ENCODE measurements at regions not wholly inside any gene's neighbourhood (a gene's known extent, or its start where the extent isn't known, plus 50 kb on each side); places are given as distances from the start of the nearest gene placed in this dataset.

DNA sequence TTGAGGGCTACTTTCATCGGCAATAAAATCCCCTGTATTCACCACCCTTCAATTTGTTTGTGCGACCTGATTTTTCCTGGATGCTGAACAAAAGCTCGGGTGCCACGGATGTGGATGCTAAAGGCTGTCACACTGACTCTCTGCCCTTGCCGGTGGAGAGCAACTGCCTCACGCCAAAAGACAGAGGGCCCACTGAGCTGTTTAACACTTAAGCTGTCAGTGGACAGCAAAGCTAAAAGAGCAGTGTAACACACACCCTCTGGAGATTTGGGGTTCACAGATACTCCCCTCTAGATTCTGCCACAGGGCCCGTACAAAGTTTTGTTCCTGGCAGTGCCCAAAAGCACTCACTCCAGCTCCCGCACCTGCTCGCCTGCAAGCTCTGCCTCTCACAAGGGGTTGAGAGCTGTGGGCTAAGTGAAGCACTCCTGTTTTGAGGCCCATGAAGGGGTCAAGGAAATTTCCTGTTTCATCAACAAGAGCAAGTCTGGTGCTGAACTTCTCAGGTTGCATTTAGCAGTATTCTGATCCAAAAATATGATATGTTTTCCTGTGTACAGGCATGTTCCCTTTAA is 1571.9 kb downstream of the ADGRL3 start:
- Histone ChIP-seq H3K9me3 (ENCODE audit: control insufficient read depth in 2 of 3, insufficient read depth in 1 of 3, low read length in 3 of 3) (no peaks in the 10 kb centered on the region), H3K9ac (ENCODE audit: low read length in 3 of 3) (no peak overlapping the region), H3K36me3 (ENCODE audit: control insufficient read depth in 2 of 3, insufficient read depth in 3 of 3, low read length in 3 of 3) (no peaks in the 10 kb centered on the region), H3K27ac (ENCODE audit: low read depth in 2 of 2, low read length in 2 of 2) (no peak overlapping the region), H3K4me1 (ENCODE audit: control insufficient read depth in 2 of 3, insufficient read depth in 2 of 3, low read depth in 1 of 3, low read length in 3 of 3) (no peaks in the 10 kb centered on the region), H3K4me3 (ENCODE audit: low read length in 3 of 3) (no peak overlapping the region), H3K27me3 (ENCODE audit: control insufficient read depth, insufficient read depth, low read length) (no peaks in the 10 kb centered on the region)
- intact Hi-C loops (cut with DNase I) = no loop called here
- TF ChIP-seq CTCF (IDR thresholded peaks at IDR 0.05; ENCODE audit: borderline replicate concordance, extremely low read depth, insufficient read depth) = no peak
- DNase-seq = peak in 3 of 5 donors; percentile 7 to 20 (median 10)
- FAIRE-seq = no peak

GRCh38 chr4:62740296-62740695 is 1540.2 kb downstream of the ADGRL3 start:
- intact Hi-C loops (cut with DNase I) = no loop called here
- H3K4me1 ChIP-seq (ENCODE audit: control insufficient read depth in 2 of 3, insufficient read depth in 2 of 3, low read depth in 1 of 3, low read length in 3 of 3) = no peaks in the 10 kb centered on the region
- TF ChIP-seq CTCF (IDR thresholded peaks at IDR 0.05; ENCODE audit: borderline replicate concordance, extremely low read depth, insufficient read depth) = no peak
- H3K4me3 ChIP-seq (ENCODE audit: low read length in 3 of 3) = no peak overlapping the region
- no peak overlapping the region for H3K27ac ChIP-seq (ENCODE audit: low read depth in 2 of 2, low read length in 2 of 2)
- DNase-seq = no peak
- H3K36me3 ChIP-seq (ENCODE audit: control insufficient read depth in 2 of 3, insufficient read depth in 3 of 3, low read length in 3 of 3) = no peaks in the 10 kb centered on the region
- no peaks in the 10 kb centered on the region for H3K27me3 ChIP-seq (ENCODE audit: control insufficient read depth, insufficient read depth, low read length)
- no peak overlapping the region for H3K9ac ChIP-seq (ENCODE audit: low read length in 3 of 3)
- FAIRE-seq = no peak
- no peaks in the 10 kb centered on the region for H3K9me3 ChIP-seq (ENCODE audit: control insufficient read depth in 2 of 3, insufficient read depth in 1 of 3, low read length in 3 of 3)

- TF ChIP-seq CTCF (IDR thresholded peaks at IDR 0.05; ENCODE audit: borderline replicate concordance, extremely low read depth, insufficient read depth) = no peak
- no peak for FAIRE-seq
- Histone ChIP-seq H3K27ac (ENCODE audit: low read depth in 2 of 2, low read length in 2 of 2) (no peak overlapping the region), H3K4me1 (ENCODE audit: control insufficient read depth in 2 of 3, insufficient read depth in 2 of 3, low read depth in 1 of 3, low read length in 3 of 3) (no peaks in the 10 kb centered on the region), H3K36me3 (ENCODE audit: control insufficient read depth in 2 of 3, insufficient read depth in 3 of 3, low read length in 3 of 3) (no peaks in the 10 kb centered on the region), H3K9ac (ENCODE audit: low read length in 3 of 3) (no peak overlapping the region), H3K9me3 (ENCODE audit: control insufficient read depth in 2 of 3, insufficient read depth in 1 of 3, low read length in 3 of 3) (no peaks in the 10 kb centered on the region), H3K4me3 (ENCODE audit: low read length in 3 of 3) (no peak overlapping the region), H3K27me3 (ENCODE audit: control insufficient read depth, insufficient read depth, low read length) (no peaks in the 10 kb centered on the region)
- no peak for DNase-seq
- intact Hi-C loops (cut with DNase I) = no loop called here
These were observed 1517.0 kb downstream of the ADGRL3 start for GRCh38 chr4:62717154-62717553.

DNA sequence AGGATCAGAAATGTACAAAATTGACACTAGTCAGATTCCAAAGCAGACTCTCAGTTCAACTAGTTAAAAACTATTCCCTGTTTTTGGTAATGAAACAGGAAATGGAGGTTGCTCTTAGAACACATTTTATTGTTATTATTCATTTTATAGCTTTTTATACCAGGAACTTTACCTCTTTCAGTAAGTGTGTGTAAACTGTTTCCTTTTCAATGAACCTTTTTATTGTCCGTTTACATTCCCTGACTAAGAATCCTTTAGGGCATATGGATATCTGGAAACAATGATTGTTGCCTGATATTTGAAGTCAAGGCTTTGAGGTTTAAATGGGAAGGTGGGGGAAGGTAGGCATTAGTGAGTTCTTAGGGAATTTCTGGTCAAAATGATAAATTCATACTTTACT is 1511.4 kb downstream of the ADGRL3 start:
- Histone ChIP-seq H3K36me3 (ENCODE audit: control insufficient read depth in 2 of 3, insufficient read depth in 3 of 3, low read length in 3 of 3) (no peaks in the 10 kb centered on the region), H3K9ac (ENCODE audit: low read length in 3 of 3) (no peak overlapping the region), H3K4me1 (ENCODE audit: control insufficient read depth in 2 of 3, insufficient read depth in 2 of 3, low read depth in 1 of 3, low read length in 3 of 3) (no peaks in the 10 kb centered on the region), H3K27ac (ENCODE audit: low read depth in 2 of 2, low read length in 2 of 2) (no peak overlapping the region), H3K27me3 (ENCODE audit: control insufficient read depth, insufficient read depth, low read length) (no peaks in the 10 kb centered on the region), H3K9me3 (ENCODE audit: control insufficient read depth in 2 of 3, insufficient read depth in 1 of 3, low read length in 3 of 3) (no peaks in the 10 kb centered on the region), H3K4me3 (ENCODE audit: low read length in 3 of 3) (no peak overlapping the region)
- TF ChIP-seq CTCF (IDR thresholded peaks at IDR 0.05; ENCODE audit: borderline replicate concordance, extremely low read depth, insufficient read depth) = no peak
- FAIRE-seq (no peak), DNase-seq (no peak)
- intact Hi-C loops (cut with DNase I) = no loop called here
